PC-9 (cell line): ENCODE measurements at regions not wholly inside any gene's neighbourhood (a gene's known extent, or its start where the extent isn't known, plus 50 kb on each side); places are given as distances from the start of the nearest gene placed in this dataset.
"Not testable (repeated sequence)": the region's sequence is repeated elsewhere in the genome, so short reads cannot be mapped to it uniquely, and the experiment has no call there.

Experiments used
- BruUV-seq: library from RNA; stranded (reverse); fragments of 400-500 nt; replicated peaks from 2 replicates; lab custom pipeline; 2021; lab: Mats Ljungman, UMichigan
- CTCF ChIA-PET: fragments of 300-600 bp; sonication (Branson Sonifier 250); formaldehyde crosslinking; loops from one replicate; lab custom pipeline; 2022; ENCODE audit warnings: antibody characterized with exemption; lab: Charles Lee
- POLR2A ChIA-PET: fragments of 300-600 bp; sonication (Branson Sonifier 250); formaldehyde crosslinking; loops from one replicate; lab custom pipeline; 2022; ENCODE audit warnings: antibody characterized with exemption; ENCODE audit not compliant: unreplicated experiment; lab: Charles Lee
- DNase-seq, 2 experiments: peaks; one replicate each; pipeline versions ENCODE4 v3.0.0 to v3.0.0-alpha.2; 2015 to 2022; ENCODE audit warnings: mixed read lengths in 1 of 2
- H2AFZ ChIP-seq: fragments of 200-600 bp; sonication (generic); 2 replicates; pipeline ENCODE4 v1.8.1; 2017; ENCODE audit warnings: antibody characterized with exemption
- H3F3A ChIP-seq: fragments of 200-600 bp; sonication (generic); 2 replicates; pipeline ENCODE4 v1.8.1; 2017; ENCODE audit warnings: antibody characterized with exemption, mild to moderate bottlenecking, low read depth; ENCODE audit not compliant: insufficient read depth
- H3K27ac ChIP-seq: fragments of 200-600 bp; sonication (generic); 2 replicates; pipeline ENCODE4 v1.6.1; 2016; ENCODE audit warnings: mixed run types
- H3K27me3 ChIP-seq: fragments of 200-600 bp; sonication (generic); 2 replicates; pipeline ENCODE4 v1.6.1; 2016; ENCODE audit warnings: low read depth, mixed run types; ENCODE audit not compliant: insufficient read depth
- H3K36me3 ChIP-seq: fragments of 200-600 bp; sonication (generic); 2 replicates; pipeline ENCODE4 v1.6.1; 2016; ENCODE audit warnings: low read depth, mixed run types
- H3K4me1 ChIP-seq: fragments of 200-600 bp; sonication (generic); replicated peaks from 2 replicates; pipeline ENCODE4 v1.6.1; 2016; ENCODE audit warnings: mixed run types; ENCODE audit not compliant: insufficient read depth
- H3K4me2 ChIP-seq: fragments of 200-600 bp; sonication (generic); 2 replicates; pipeline ENCODE4 v1.6.1; 2017; ENCODE audit warnings: mixed run types
- H3K4me3 ChIP-seq: fragments of 200-600 bp; sonication (generic); 2 replicates; pipeline ENCODE4 v1.6.1; 2016; ENCODE audit warnings: mixed run types
- H3K79me2 ChIP-seq: fragments of 200-600 bp; sonication (generic); 2 replicates; pipeline ENCODE4 v1.6.1; 2017; ENCODE audit warnings: low read depth, mixed run types
- H3K9me2 ChIP-seq: fragments of 200-600 bp; sonication (generic); 2 replicates; pipeline ENCODE4 v1.8.1; 2017; ENCODE audit warnings: mild to moderate bottlenecking; ENCODE audit not compliant: insufficient read depth
- H3K9me3 ChIP-seq: fragments of 200-600 bp; sonication (generic); 2 replicates; pipeline ENCODE4 v1.8.1; 2016; ENCODE audit warnings: low read depth; ENCODE audit not compliant: insufficient read depth
- H4K20me1 ChIP-seq: fragments of 200-600 bp; sonication (generic); 2 replicates; pipeline ENCODE4 v1.8.1; 2017; ENCODE audit not compliant: insufficient read depth
- CTCF ChIP-seq: fragments of 200-600 bp; sonication (generic); conservative IDR thresholded peaks from 2 replicates; pipeline ENCODE4 v1.6.1; 2017; ENCODE audit warnings: mixed run types, antibody characterized with exemption, mild to moderate bottlenecking, moderate library complexity
- EZH2 ChIP-seq: fragments of 200-600 bp; sonication (generic); IDR thresholded peaks from 2 replicates; pipeline ENCODE4 v1.8.0; 2017; ENCODE audit warnings: antibody characterized with exemption, low read depth
- intact Hi-C: fragments of 100-400 bp; cut with micrococcal nuclease; formaldehyde crosslinking; loops from one replicate; pipeline ENCODE4 v1.10.0; 2022; ENCODE audit not compliant: unreplicated experiment

GRCh38 chr13:86476656-86477055 lies 677.4 kb upstream of the SLITRK6 start:
- Histone ChIP-seq H3K79me2 (no peaks in the 10 kb centered on the region), H3K36me3 (no peaks in the 10 kb centered on the region), H3K27me3 (no peaks in the 10 kb centered on the region), H2AFZ (no peak overlapping the region), H3K4me2 (no peak overlapping the region), H3K9me3 (no peaks in the 10 kb centered on the region), H3K4me1 (no peaks in the 10 kb centered on the region), H3K9me2 (no peaks in the 10 kb centered on the region), H3K27ac (no peak overlapping the region), H3K4me3 (no peak overlapping the region), H3F3A (no peaks in the 10 kb centered on the region), H4K20me1 (no peaks in the 10 kb centered on the region)
- ChIA-PET CTCF (no interaction called here), POLR2A (no interaction called here)
- intact Hi-C loops = no loop called here
- TF ChIP-seq CTCF = no peak
- no peak for TF ChIP-seq EZH2
- no TSS peak for BruUV-seq
- DNase-seq = no peak

GRCh38 chr13:86486582-86486981 lies 687.4 kb upstream of the SLITRK6 start:
- Histone ChIP-seq H3K27me3 (no peaks in the 10 kb centered on the region), H3F3A (no peaks in the 10 kb centered on the region), H3K4me1 (no peaks in the 10 kb centered on the region), H3K79me2 (no peaks in the 10 kb centered on the region), H3K27ac (no peak overlapping the region), H2AFZ (no peak overlapping the region), H3K9me2 (no peaks in the 10 kb centered on the region), H3K36me3 (no peaks in the 10 kb centered on the region), H3K4me2 (no peak overlapping the region), H3K9me3 (no peaks in the 10 kb centered on the region), H3K4me3 (no peak overlapping the region), H4K20me1 (no peaks in the 10 kb centered on the region)
- no peak for DNase-seq
- BruUV-seq = no TSS peak
- intact Hi-C loops = no loop called here
- CTCF ChIA-PET = interaction anchor here (0.7 kb wide), 1 partner anchor 9 kb away, joined by 4 read pairs; no protein-coding TSS in a partner anchor
- POLR2A ChIA-PET = no interaction called here
- TF ChIP-seq CTCF (no peak), EZH2 (no peak)

- POLR2A ChIA-PET = no interaction called here
- DNase-seq = no peak
- BruUV-seq = no TSS peak
Observed at GRCh38 chr13:86491121-86491520, 691.9 kb upstream of the SLITRK6 start.

GRCh38 chr13:86501931-86502330 lies 702.7 kb upstream of the SLITRK6 start:
- H3K79me2 ChIP-seq, H2AFZ ChIP-seq, DNase-seq, BruUV-seq, POLR2A ChIA-PET, H4K20me1 ChIP-seq, H3K9me3 ChIP-seq, H3K27ac ChIP-seq, H3K27me3 ChIP-seq, H3K9me2 ChIP-seq, H3K4me1 ChIP-seq, intact Hi-C loops, H3K36me3 ChIP-seq, H3F3A ChIP-seq, CTCF ChIA-PET, H3K4me2 ChIP-seq, H3K4me3 ChIP-seq: not testable (repeated sequence)

More at GRCh38 chr13:86491121-86491520, 691.9 kb upstream of the SLITRK6 start:
- TF ChIP-seq CTCF (no peak), EZH2 (no peak)
- intact Hi-C loops = no loop called here
- H3F3A ChIP-seq = no peaks in the 10 kb centered on the region
- H3K4me2 ChIP-seq = no peak overlapping the region
- no peaks in the 10 kb centered on the region for H3K9me2 ChIP-seq
- CTCF ChIA-PET = no interaction called here
- H3K36me3 ChIP-seq = no peaks in the 10 kb centered on the region
- H3K27ac ChIP-seq = no peak overlapping the region
- H4K20me1 ChIP-seq = no peaks in the 10 kb centered on the region
- H3K4me1 ChIP-seq = no peaks in the 10 kb centered on the region
- H3K27me3 ChIP-seq = no peaks in the 10 kb centered on the region
- H3K4me3 ChIP-seq = no peak overlapping the region
- H2AFZ ChIP-seq = no peak overlapping the region
- H3K79me2 ChIP-seq = no peaks in the 10 kb centered on the region
- H3K9me3 ChIP-seq = no peaks in the 10 kb centered on the region
